ENCODE measurements at regions not wholly inside any gene's neighbourhood (a gene's known extent, or its start where the extent isn't known, plus 50 kb on each side); places are given as distances from the start of the nearest gene placed in this dataset.

DNA sequence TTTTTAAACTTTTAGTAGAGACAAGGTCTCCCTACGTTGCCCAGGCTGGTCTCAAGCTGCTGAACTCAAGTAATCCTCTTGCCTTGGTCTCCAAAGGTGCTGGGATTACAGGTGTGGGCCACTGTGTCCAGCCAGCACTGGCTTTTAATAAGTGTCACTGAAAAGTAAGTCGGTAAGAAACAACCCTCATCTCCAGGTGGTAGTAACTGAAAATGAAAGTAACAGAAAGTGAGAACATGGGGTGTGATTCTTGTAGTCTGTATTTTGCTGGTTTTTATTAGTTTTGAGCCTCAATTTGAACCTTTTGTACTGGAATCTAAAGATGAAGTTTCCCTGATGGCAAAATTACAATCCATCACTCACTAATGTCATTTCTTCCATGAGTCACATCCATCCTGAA, 238.1 kb upstream of the AGA start:
- H2AFZ ChIP-seq (ENCODE audit: low read depth, low read length): no peak overlapping the region
- WGBS: 83% methylated on average over 2 of the region's 2 CpGs

GRCh38 chr4:177681902-177682301, 239.7 kb upstream of the AGA start:
- no peaks in the 10 kb centered on the region for H3K79me1 ChIP-seq (replicated peaks; ENCODE audit: low read length, poor library complexity, severe bottlenecking)
- H2BK5ac ChIP-seq (ENCODE audit: low read depth, low read length, poor library complexity, severe bottlenecking): no peak overlapping the region
- H4K8ac ChIP-seq (ENCODE audit: low read length): no peak overlapping the region
- peaks cover 2% of the 10 kb centered on the region for H3K4me1 ChIP-seq (ENCODE audit: control insufficient read depth, insufficient read depth, low read depth, low read length)
- no peak for DNase-seq
- H3K9me3 ChIP-seq (ENCODE audit: control insufficient read depth, low read length): no peaks in the 10 kb centered on the region
- no peak overlapping the region for H3K4me3 ChIP-seq (ENCODE audit: insufficient read depth in 1 of 2, low read depth in 1 of 2, low read length in 2 of 2)
- no peak overlapping the region for H3K4me2 ChIP-seq (ENCODE audit: low read length, poor library complexity, severe bottlenecking)
- 80% methylated on average over 1 of the region's 1 CpG for WGBS
- no peak overlapping the region for H3K27ac ChIP-seq (ENCODE audit: low read length, poor library complexity, severe bottlenecking)
- no peaks in the 10 kb centered on the region for H3K27me3 ChIP-seq (ENCODE audit: control insufficient read depth in 1 of 2, insufficient read depth in 1 of 2, low read length in 2 of 2)
- no peak overlapping the region for H3K4ac ChIP-seq (ENCODE audit: low read depth in 1 of 2, low read length in 2 of 2)
- H2BK15ac ChIP-seq (ENCODE audit: low read depth, poor library complexity, severe bottlenecking): no peak overlapping the region
- H2BK12ac ChIP-seq (ENCODE audit: low read length in 2 of 2): no peak overlapping the region
- H4K91ac ChIP-seq (ENCODE audit: low read length): no peak overlapping the region
- no peak overlapping the region for H3K18ac ChIP-seq (ENCODE audit: low read depth in 1 of 2, low read length in 2 of 2)
- H3K36me3 ChIP-seq (ENCODE audit: control insufficient read depth in 1 of 2, insufficient read depth in 2 of 2, low read depth in 1 of 2, low read length in 2 of 2): no peaks in the 10 kb centered on the region
- H3K14ac ChIP-seq (ENCODE audit: low read length in 2 of 2): no peak overlapping the region
- no peak overlapping the region for H2AFZ ChIP-seq (ENCODE audit: low read depth, low read length)
- H2AK5ac ChIP-seq (ENCODE audit: low read length, severe bottlenecking): no peak overlapping the region
- H3K9ac ChIP-seq (ENCODE audit: low read length): no peak overlapping the region
- no peak overlapping the region for H2BK120ac ChIP-seq (ENCODE audit: low read depth, low read length)
- H3K23ac ChIP-seq (ENCODE audit: low read length in 2 of 2): no peak overlapping the region

More for the DNA sequence above, 238.1 kb upstream of the AGA start:
- Histone ChIP-seq H3K27me3 (ENCODE audit: control insufficient read depth in 1 of 2, insufficient read depth in 1 of 2, low read length in 2 of 2) (no peaks in the 10 kb centered on the region), H3K79me1 (replicated peaks; ENCODE audit: low read length, poor library complexity, severe bottlenecking) (no peaks in the 10 kb centered on the region), H3K9ac (ENCODE audit: low read length) (no peak overlapping the region), H3K4me1 (ENCODE audit: control insufficient read depth, insufficient read depth, low read depth, low read length) (peaks cover 2% of the 10 kb centered on the region), H2AK5ac (ENCODE audit: low read length, severe bottlenecking) (no peak overlapping the region), H3K23ac (ENCODE audit: low read length in 2 of 2) (no peak overlapping the region), H3K9me3 (ENCODE audit: control insufficient read depth, low read length) (no peaks in the 10 kb centered on the region), H3K27ac (ENCODE audit: low read length, poor library complexity, severe bottlenecking) (no peak overlapping the region), H2BK5ac (ENCODE audit: low read depth, low read length, poor library complexity, severe bottlenecking) (no peak overlapping the region), H2BK12ac (ENCODE audit: low read length in 2 of 2) (no peak overlapping the region), H4K8ac (ENCODE audit: low read length) (no peak overlapping the region), H3K4ac (ENCODE audit: low read depth in 1 of 2, low read length in 2 of 2) (no peak overlapping the region), H3K4me3 (ENCODE audit: insufficient read depth in 1 of 2, low read depth in 1 of 2, low read length in 2 of 2) (no peak overlapping the region), H4K91ac (ENCODE audit: low read length) (no peak overlapping the region), H3K18ac (ENCODE audit: low read depth in 1 of 2, low read length in 2 of 2) (no peak overlapping the region), H2BK15ac (ENCODE audit: low read depth, poor library complexity, severe bottlenecking) (no peak overlapping the region), H3K36me3 (ENCODE audit: control insufficient read depth in 1 of 2, insufficient read depth in 2 of 2, low read depth in 1 of 2, low read length in 2 of 2) (no peaks in the 10 kb centered on the region), H3K14ac (ENCODE audit: low read length in 2 of 2) (no peak overlapping the region), H3K4me2 (ENCODE audit: low read length, poor library complexity, severe bottlenecking) (no peak overlapping the region), H2BK120ac (ENCODE audit: low read depth, low read length) (no peak overlapping the region)
- no peak for DNase-seq

DNA sequence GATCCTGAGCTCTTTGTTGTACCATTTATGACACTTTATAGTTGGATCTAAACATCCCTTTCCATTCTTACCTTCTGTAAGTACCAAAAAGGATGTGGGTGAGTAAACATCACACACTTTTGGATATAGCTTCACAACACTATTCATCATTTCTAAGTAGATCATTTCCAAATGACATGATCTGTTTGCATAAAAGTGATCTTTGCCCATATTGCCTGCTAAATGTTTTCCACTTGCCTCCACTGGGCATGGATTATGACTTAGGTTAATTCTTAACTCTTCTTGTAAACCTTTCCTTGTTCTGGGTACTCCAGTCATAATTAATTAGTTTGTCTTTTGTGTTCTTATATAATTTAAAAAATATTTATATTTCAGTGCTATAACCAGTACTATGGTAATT, 244.9 kb upstream of the AGA start:
- no peak overlapping the region for H3K4me3 ChIP-seq (ENCODE audit: insufficient read depth in 1 of 2, low read depth in 1 of 2, low read length in 2 of 2)
- H3K4me1 ChIP-seq (ENCODE audit: control insufficient read depth, insufficient read depth, low read depth, low read length): no peaks in the 10 kb centered on the region
- H3K27ac ChIP-seq (ENCODE audit: low read length, poor library complexity, severe bottlenecking): no peak overlapping the region
- no peak overlapping the region for H3K23ac ChIP-seq (ENCODE audit: low read length in 2 of 2)
- H3K27me3 ChIP-seq (ENCODE audit: control insufficient read depth in 1 of 2, insufficient read depth in 1 of 2, low read length in 2 of 2): no peaks in the 10 kb centered on the region
- H4K91ac ChIP-seq (ENCODE audit: low read length): no peak overlapping the region
- H2AK5ac ChIP-seq (ENCODE audit: low read length, severe bottlenecking): no peak overlapping the region
- H2AFZ ChIP-seq (ENCODE audit: low read depth, low read length): no peak overlapping the region
- H3K4ac ChIP-seq (ENCODE audit: low read depth in 1 of 2, low read length in 2 of 2): no peak overlapping the region
- no peak overlapping the region for H2BK120ac ChIP-seq (ENCODE audit: low read depth, low read length)
- no peak overlapping the region for H4K8ac ChIP-seq (ENCODE audit: low read length)
- H3K14ac ChIP-seq (ENCODE audit: low read length in 2 of 2): no peak overlapping the region
- H3K9me3 ChIP-seq (ENCODE audit: control insufficient read depth, low read length): no peaks in the 10 kb centered on the region
- H3K9ac ChIP-seq (ENCODE audit: low read length): no peak overlapping the region
- H3K79me1 ChIP-seq (replicated peaks; ENCODE audit: low read length, poor library complexity, severe bottlenecking): no peaks in the 10 kb centered on the region
- no peak overlapping the region for H2BK12ac ChIP-seq (ENCODE audit: low read length in 2 of 2)
- no peak overlapping the region for H3K18ac ChIP-seq (ENCODE audit: low read depth in 1 of 2, low read length in 2 of 2)
- no peak overlapping the region for H2BK5ac ChIP-seq (ENCODE audit: low read depth, low read length, poor library complexity, severe bottlenecking)
- DNase-seq: no peak
- no peaks in the 10 kb centered on the region for H3K36me3 ChIP-seq (ENCODE audit: control insufficient read depth in 1 of 2, insufficient read depth in 2 of 2, low read depth in 1 of 2, low read length in 2 of 2)
- no peak overlapping the region for H3K4me2 ChIP-seq (ENCODE audit: low read length, poor library complexity, severe bottlenecking)
- H2BK15ac ChIP-seq (ENCODE audit: low read depth, poor library complexity, severe bottlenecking): no peak overlapping the region

DNA sequence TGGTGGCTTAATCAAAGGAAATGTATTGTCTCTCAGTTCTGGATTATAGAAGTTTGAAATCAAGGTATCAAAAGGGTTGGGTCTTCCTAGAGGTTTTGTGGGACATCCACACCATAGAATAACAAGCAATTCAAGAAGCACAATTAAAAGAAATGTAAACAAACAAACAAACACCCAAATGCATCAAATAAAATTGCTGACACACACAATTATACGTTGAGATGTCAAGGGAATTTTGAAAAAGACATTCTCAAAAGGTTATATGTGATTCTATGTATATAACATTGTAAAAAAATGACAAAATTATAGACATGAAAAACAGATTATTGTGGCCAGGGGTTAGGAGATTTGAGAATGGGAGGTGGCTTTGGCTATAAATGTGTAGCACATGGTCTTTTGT, 250.7 kb upstream of the AGA start:
- Histone ChIP-seq H3K18ac (ENCODE audit: low read depth in 1 of 2, low read length in 2 of 2) (no peak overlapping the region), H2BK5ac (ENCODE audit: low read depth, low read length, poor library complexity, severe bottlenecking) (no peak overlapping the region), H3K9me3 (ENCODE audit: control insufficient read depth, low read length) (no peaks in the 10 kb centered on the region), H3K4me2 (ENCODE audit: low read length, poor library complexity, severe bottlenecking) (no peak overlapping the region), H3K79me1 (replicated peaks; ENCODE audit: low read length, poor library complexity, severe bottlenecking) (no peaks in the 10 kb centered on the region), H4K91ac (ENCODE audit: low read length) (no peak overlapping the region), H2AK5ac (ENCODE audit: low read length, severe bottlenecking) (no peak overlapping the region), H2BK15ac (ENCODE audit: low read depth, poor library complexity, severe bottlenecking) (no peak overlapping the region), H3K4ac (ENCODE audit: low read depth in 1 of 2, low read length in 2 of 2) (no peak overlapping the region), H3K4me3 (ENCODE audit: insufficient read depth in 1 of 2, low read depth in 1 of 2, low read length in 2 of 2) (no peak overlapping the region), H3K14ac (ENCODE audit: low read length in 2 of 2) (no peak overlapping the region), H2AFZ (ENCODE audit: low read depth, low read length) (no peak overlapping the region), H3K36me3 (ENCODE audit: control insufficient read depth in 1 of 2, insufficient read depth in 2 of 2, low read depth in 1 of 2, low read length in 2 of 2) (no peaks in the 10 kb centered on the region), H2BK120ac (ENCODE audit: low read depth, low read length) (no peak overlapping the region), H3K27me3 (ENCODE audit: control insufficient read depth in 1 of 2, insufficient read depth in 1 of 2, low read length in 2 of 2) (no peaks in the 10 kb centered on the region), H4K8ac (ENCODE audit: low read length) (no peak overlapping the region), H3K23ac (ENCODE audit: low read length in 2 of 2) (no peak overlapping the region), H2BK12ac (ENCODE audit: low read length in 2 of 2) (no peak overlapping the region), H3K4me1 (ENCODE audit: control insufficient read depth, insufficient read depth, low read depth, low read length) (no peaks in the 10 kb centered on the region), H3K9ac (ENCODE audit: low read length) (no peak overlapping the region), H3K27ac (ENCODE audit: low read length, poor library complexity, severe bottlenecking) (no peak overlapping the region)
- DNase-seq: no peak
- no CpG with 5 or more reads among the region's 1 CpG for WGBS

Data from mesenchymal stem cell (in vitro differentiated cells and primary cell).